Motor neuron (in vitro differentiated cells): ENCODE measurements at regions not wholly inside any gene's neighbourhood (a gene's known extent, or its start where the extent isn't known, plus 50 kb on each side); places are given as distances from the start of the nearest gene placed in this dataset.
A peak's percentile ranks its signal among the peaks of the same experiment; 100 is the strongest.
"Not testable (repeated sequence)": the region's sequence is repeated elsewhere in the genome, so short reads cannot be mapped to it uniquely, and the experiment has no call there.

Experiments
- ATAC-seq, 8 experiments: fragments of 200-7000 bp; cut with Tn5 transposase; replicated peaks in 6 of 8; 2 replicates each; pipeline ENCODE4 v1.8.0; 2021; ENCODE audit warnings: mild to moderate bottlenecking in 8 of 8, moderate library complexity in 8 of 8
- H3K27ac ChIP-seq, 2 donors: fragments of 250-450 bp; sonication (Bioruptor Pico); 2 replicates each; pipeline ENCODE4 v1.9.0; 2021; ENCODE audit warnings: antibody characterized with exemption in 2 of 2, mild to moderate bottlenecking in 2 of 2, moderate library complexity in 1 of 2
- H3K4me1 ChIP-seq, 2 donors: fragments of 250-450 bp; sonication (Bioruptor Pico); replicated peaks in 1 of 2; 2 replicates each; pipeline ENCODE4 v1.6.1; 2021; ENCODE audit warnings: antibody characterized with exemption in 2 of 2, mild to moderate bottlenecking in 2 of 2, moderate library complexity in 1 of 2
- H3K4me3 ChIP-seq, 5 donors: fragments of 250-450 bp; sonication (Bioruptor Pico); 2 replicates each; pipeline ENCODE4 v1.9.0; 2021; ENCODE audit warnings: antibody characterized with exemption in 5 of 5, mild to moderate bottlenecking in 5 of 5, moderate library complexity in 4 of 5
- WGBS, 10 experiments: fragments of 450-650 bp; shearing (Covaris generic); methylation state at CpG; one replicate each; pipeline ENCODE4 v1.0.0; 2022; 5-methylcytosine and 5-hydroxymethylcytosine counted together
- in situ Hi-C, 9 experiments: fragments of 400-800 bp; cut with MboI; loops; one replicate each; pipeline ENCODE4 v1.15.0; 2021; ENCODE audit warnings: low sequenced_read_pairs in 9 of 9, low pct_unique_long_range_greater_than_20kb in 2 of 9; ENCODE audit not compliant: unreplicated experiment in 9 of 9

DNA sequence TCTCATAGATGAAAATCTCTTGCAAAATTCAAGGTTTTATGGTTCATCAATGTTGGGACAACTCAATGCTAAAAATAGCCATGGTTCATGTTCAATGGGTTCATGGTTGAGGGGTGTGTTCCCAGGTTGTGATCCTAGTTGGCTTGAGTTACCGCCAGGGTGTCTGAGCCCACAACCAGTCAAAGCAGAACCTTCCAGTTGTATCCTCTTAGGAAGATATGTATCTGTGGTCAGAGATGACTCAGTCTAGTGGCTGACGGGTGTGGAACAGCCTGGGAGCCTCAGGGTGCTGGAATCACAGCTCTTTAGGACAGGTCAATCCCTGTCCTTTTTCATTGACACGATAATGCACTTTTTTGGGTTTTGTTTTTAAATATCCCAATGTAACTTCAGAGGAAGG, 192.3 kb upstream of the NR3C2 start:
- in situ Hi-C loops = no loop called here
- H3K4me3 ChIP-seq = no peak overlapping the region
- no peaks in the 10 kb centered on the region for H3K4me1 ChIP-seq
- peak in 3 of 8 experiments; percentile 94 to 96 (median 96) for ATAC-seq
- no peak overlapping the region for H3K27ac ChIP-seq
- WGBS, 10 experiments = 19 to 100% (median 72%) methylated on average over 1 to 3 of the region's 3 CpGs; no CpG with 5 or more reads in 2 of the 10 experiments

DNA sequence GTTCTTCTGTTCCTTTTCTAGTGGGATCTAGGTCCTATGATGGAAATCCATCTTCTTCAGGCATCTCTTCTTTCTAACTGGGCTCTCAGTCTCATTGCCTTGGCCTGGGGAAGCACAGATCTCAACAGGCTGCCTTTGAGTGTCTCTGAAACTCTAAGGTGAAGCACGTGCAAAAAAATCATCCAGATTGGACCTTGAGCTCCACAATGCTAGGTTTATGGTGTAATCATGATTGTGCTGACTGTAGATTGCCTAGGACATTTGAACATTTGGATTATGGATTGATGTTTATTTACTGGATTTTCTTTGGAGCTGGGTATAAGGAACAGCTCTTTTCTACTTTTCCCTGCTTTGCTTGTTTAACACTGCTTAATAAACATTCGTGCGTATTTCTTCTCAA, 191.5 kb upstream of the NR3C2 start:
- in situ Hi-C loops = no loop called here
- WGBS, 10 experiments = 50 to 100% (median 90%) methylated on average over 2 to 3 of the region's 3 CpGs; no CpG with 5 or more reads in 2 of the 10 experiments

DNA sequence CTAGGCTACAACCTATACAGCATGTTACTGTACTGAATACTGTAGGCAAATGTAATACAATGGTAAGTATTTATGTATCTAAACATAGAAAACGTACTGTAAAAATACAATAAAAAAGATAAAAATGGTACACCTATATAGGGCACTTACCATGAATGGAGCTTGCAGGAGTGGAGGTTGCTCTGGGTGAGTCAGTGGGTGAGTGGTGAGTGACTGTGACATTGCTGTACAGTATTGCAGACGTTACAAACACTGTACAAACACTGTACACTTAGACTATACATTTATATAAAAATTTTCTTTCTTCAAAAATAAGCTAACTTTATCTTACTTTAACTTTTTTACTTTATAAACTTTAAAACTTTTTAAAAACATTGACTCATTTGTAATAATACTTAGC, 190.3 kb upstream of the NR3C2 start:
- H3K4me3 ChIP-seq = no peak overlapping the region
- no peaks in the 10 kb centered on the region for H3K4me1 ChIP-seq
- in situ Hi-C loops = no loop called here
- WGBS, 10 experiments = 18 to 94% (median 79%) methylated on average over 1 to 2 of the region's 2 CpGs; no CpG with 5 or more reads in 2 of the 10 experiments
- H3K27ac ChIP-seq = no peak overlapping the region
- ATAC-seq = no peak

More for the DNA sequence above, 191.5 kb upstream of the NR3C2 start:
- H3K27ac ChIP-seq = no peak overlapping the region
- ATAC-seq = peak in 1 of 8 experiments; percentile 18
- no peaks in the 10 kb centered on the region for H3K4me1 ChIP-seq
- H3K4me3 ChIP-seq = no peak overlapping the region

DNA sequence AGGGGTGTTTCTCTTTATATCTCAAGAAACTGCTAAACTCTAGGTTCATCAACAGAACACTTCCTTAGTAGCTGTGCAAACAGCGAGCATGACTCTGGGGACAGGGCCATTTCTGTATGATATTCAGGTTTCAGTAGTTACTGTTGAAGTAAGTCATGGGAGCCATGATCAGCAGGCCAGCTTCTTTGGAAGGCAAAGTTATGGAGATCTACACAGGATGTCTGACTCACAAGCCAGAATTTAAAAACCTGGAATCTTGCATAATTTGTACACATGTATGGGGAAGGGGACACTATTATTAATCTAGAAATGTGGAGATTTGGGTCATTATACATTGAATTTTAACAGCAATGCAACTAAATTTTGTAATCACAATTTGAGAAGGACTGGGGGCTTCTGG, 187.8 kb upstream of the NR3C2 start:
- in situ Hi-C loops = no loop called here
- H3K4me3 ChIP-seq = no peak overlapping the region
- 0 to 100% (median 80%) methylated on average over 1 of the region's 1 CpG; no CpG with 5 or more reads in 3 of the 10 experiments for WGBS, 10 experiments
- ATAC-seq = peak in 2 of 8 experiments; percentile 56
- no peaks in the 10 kb centered on the region for H3K4me1 ChIP-seq
- H3K27ac ChIP-seq = no peak overlapping the region

DNA sequence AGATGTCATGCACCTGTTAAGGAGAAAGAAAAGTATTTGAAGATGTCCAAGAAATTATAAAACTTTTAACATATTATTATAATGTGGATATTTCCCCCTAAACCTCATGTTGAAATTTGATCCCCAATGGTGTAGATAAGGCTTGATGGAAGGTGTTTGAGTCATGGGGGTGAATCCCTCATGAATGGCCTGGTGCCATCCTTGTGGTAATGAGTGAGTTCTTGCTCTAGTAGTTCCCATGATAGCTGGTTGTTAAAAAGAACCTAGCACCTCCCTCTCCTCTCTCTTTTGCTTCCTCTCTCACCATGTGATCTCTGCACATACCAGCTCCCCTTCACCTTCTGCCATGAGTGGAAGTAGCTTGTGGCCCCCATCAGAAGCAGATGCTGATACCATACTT, 176.6 kb upstream of the NR3C2 start:
- ATAC-seq = no peak
- in situ Hi-C loops = no loop called here
- Histone ChIP-seq H3K27ac (no peak overlapping the region), H3K4me1 (no peaks in the 10 kb centered on the region), H3K4me3 (no peak overlapping the region)

DNA sequence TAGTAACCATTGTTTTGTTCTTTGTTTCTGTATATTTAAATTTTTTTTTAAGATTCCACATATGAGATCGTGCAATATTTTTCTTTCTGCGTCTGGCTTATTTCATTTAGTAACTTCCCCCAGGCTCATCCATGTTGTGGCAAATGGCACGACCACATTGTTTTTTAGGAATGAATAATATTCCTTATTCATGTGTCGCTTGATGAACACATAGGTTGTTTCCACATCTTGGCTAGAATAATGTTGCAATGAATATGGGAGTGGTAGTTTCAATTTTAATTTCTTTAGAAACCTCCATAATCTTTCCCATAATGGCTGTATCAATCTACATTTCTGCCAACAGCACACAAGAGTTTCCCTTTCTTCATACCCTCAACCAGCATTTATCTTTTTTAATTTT, 166.8 kb upstream of the NR3C2 start:
- in situ Hi-C loops = no loop called here
- H3K4me3 ChIP-seq = no peak overlapping the region
- H3K4me1 ChIP-seq = no peaks in the 10 kb centered on the region
- peak in 3 of 8 experiments; percentile 69 to 85 (median 82) for ATAC-seq
- 4 to 100% (median 83%) methylated on average over 2 to 4 of the region's 4 CpGs; no CpG with 5 or more reads in 1 of the 10 experiments for WGBS, 10 experiments
- H3K27ac ChIP-seq = no peak overlapping the region

DNA sequence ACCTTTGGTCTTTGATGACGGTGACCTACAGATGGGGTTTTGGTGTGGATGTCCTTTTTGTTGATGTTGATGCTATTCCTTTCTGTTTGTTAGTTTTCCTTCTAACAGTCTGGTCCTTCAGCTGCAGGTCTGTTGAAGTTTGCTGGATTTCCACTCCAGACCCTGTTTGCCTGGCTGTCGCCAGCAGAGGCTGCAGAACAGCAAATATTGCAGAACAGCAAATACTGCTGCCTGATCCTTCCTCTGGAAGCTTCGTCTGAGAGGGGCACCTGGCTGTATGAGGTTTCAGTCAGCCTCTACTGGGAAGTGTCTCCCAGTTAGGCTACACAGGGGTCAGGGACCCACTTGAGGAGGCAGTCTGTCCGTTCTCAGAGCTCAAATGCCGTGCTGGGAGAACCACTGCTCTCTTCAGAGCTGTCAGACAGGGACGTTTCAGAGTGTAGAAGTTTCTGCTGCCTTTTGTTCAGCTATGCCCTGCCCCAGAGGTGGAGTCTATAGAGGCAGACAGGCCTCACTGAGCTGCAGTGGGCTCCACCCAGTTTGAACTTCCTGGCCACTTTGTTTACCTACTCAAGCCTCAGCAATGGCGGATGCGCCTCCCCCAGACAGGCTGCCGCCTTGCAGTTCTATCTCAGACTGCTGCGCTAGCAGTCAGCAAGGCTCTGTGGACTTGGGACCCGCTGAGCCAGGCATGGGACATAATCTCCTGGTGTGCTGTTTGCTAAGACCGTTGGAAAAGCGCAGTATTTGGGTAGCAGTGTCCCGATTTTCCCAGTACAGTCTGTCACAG, 156.4 kb upstream of the NR3C2 start:
- in situ Hi-C loops, H3K4me3 ChIP-seq, H3K4me1 ChIP-seq, H3K27ac ChIP-seq, ATAC-seq: not testable (repeated sequence)
- WGBS, 10 experiments = 18 to 92% (median 77%) methylated on average over 2 to 6 of the region's 14 CpGs; no CpG with 5 or more reads in 1 of the 10 experiments

DNA sequence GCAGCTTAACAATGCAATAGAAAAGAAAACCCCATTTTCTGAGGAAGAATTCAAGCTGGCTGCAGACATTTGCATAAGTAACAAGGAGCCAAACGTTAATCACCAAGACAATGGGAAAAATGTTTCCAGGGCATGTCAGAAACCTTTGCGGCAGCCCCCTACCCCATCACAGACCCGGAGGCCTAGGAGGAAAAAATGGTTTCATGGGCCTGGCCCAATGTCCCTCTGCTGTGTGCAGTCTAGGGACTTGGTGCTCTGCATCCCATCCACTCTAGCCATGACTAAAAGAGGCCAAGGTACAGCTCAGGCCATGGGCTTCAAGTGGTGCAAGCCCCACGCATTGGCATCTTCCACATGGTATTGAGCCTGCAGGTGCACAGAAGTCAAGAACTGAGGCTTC, 147.0 kb upstream of the NR3C2 start:
- no peak for ATAC-seq
- in situ Hi-C loops = no loop called here
- Histone ChIP-seq H3K27ac (no peak overlapping the region), H3K4me1 (no peaks in the 10 kb centered on the region), H3K4me3 (no peak overlapping the region)
- whole genome bisulfite sequencing, 10 experiments = 4 to 100% (median 60%) methylated on average over 1 to 4 of the region's 4 CpGs; no CpG with 5 or more reads in 1 of the 10 experiments

DNA sequence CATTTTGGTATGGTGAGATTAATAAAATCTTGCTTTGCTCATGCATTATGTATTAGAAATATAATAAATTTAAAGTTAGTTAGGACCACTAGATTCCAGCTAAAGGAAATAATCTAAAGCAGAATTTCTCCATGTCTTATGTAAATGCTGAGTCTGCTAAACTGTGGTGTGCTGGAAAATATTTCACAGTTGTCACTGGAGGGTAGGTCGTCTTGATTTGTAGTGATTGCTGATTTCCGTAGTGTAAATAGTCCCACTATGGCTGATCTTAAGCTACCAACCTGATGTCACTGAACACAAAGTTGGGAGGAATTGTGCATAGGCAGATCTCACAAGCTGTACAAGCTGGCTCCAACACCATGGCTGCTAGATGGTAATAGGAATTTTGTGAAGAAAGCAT, 133.4 kb upstream of the NR3C2 start:
- Histone ChIP-seq H3K4me3 (no peak overlapping the region), H3K27ac (no peak overlapping the region), H3K4me1 (no peaks in the 10 kb centered on the region)
- in situ Hi-C loops = no loop called here
- ATAC-seq = no peak
- 0 to 100% (median 59%) methylated on average over 1 to 2 of the region's 2 CpGs; no CpG with 5 or more reads in 2 of the 10 experiments for WGBS, 10 experiments

DNA sequence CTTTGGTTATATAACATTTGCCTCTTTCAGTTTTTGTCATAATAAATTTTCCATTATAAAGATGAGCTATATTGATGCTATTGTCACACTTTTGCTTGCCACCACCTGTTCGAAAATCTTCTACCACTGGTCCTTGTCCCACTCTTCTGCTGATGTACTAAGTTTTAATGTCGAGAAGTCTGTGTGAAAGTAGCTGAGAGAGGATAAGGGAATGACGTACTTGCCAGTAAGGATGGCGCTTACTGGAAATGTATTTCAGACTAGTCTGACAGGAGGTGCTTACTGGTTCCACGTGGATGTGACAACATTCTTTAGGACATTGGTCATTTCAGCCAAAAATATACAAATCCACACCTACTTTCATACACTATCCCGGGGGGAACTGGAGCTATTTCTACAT, 132.7 kb upstream of the NR3C2 start:
- Histone ChIP-seq H3K27ac (no peak overlapping the region), H3K4me1 (no peaks in the 10 kb centered on the region), H3K4me3 (no peak overlapping the region)
- WGBS, 10 experiments = 20 to 96% (median 72%) methylated on average over 1 to 5 of the region's 6 CpGs
- no peak for ATAC-seq
- in situ Hi-C loops = no loop called here

DNA sequence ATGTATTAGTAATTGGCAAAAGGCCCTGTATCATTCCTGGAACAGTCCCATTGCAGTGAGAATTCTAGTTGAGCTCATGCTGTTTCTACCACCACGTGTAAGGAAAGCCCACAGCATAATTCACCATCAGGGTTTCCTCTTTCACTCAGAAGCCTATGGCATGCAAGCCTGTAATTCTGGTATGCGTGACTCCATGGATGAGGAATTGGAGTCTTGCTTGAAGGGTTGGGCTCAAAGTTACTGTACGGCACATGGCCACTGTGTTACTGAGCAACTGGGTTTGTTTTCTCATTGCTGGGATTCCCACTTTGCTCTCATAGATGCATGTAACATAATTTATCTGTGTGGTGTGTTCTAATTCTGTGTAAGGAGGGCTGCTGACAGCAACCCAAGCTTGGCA, 132.3 kb upstream of the NR3C2 start:
- in situ Hi-C loops = no loop called here
- Histone ChIP-seq H3K27ac (no peak overlapping the region), H3K4me3 (no peak overlapping the region), H3K4me1 (no peaks in the 10 kb centered on the region)
- peak in 3 of 8 experiments; percentile 70 to 100 (median 99) for ATAC-seq
- 0 to 67% (median 50%) methylated on average over 1 to 3 of the region's 3 CpGs; no CpG with 5 or more reads in 3 of the 10 experiments for WGBS, 10 experiments

DNA sequence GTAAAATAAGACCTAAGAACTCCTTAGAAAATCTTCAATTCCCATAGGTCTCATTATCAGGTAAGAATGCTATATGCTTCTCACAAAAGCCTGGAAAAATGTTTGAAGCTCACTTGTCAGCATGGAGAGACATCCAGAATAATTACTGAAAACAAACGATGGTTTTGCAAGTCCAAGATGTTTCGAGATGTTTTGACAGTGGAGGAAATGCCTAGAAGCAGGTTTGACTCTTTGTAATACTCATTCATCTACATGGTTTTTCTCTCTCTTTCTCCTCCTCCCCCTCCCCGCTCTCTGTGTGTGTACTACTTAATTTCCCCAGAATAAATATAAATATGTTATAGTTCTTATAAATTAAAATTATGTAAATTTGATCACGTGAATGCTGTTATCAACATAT, 131.9 kb upstream of the NR3C2 start:
- no peak for ATAC-seq
- 26 to 100% (median 70%) methylated on average over 1 to 4 of the region's 4 CpGs; no CpG with 5 or more reads in 1 of the 10 experiments for WGBS, 10 experiments
- Histone ChIP-seq H3K27ac (no peak overlapping the region), H3K4me3 (no peak overlapping the region), H3K4me1 (no peaks in the 10 kb centered on the region)
- in situ Hi-C loops = no loop called here

DNA sequence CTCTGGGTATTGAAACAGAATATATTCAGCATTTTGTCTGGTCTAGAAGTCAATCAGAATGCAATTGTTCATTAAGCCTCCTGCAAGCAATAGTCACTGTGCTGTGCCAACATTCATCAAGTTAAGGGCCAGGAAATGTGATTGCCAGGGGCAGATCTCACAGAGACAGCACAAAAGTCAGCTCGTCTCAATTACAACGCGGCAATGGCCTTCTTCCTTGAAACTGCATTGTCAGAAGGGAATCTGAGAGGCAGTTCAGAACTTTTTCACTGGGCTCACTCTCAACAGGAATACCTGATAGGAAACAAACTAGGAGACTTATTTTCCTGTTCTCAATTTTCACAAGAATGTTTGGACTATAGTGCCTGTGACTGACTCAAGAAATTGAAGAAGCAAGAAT, 131.1 kb upstream of the NR3C2 start:
- WGBS, 10 experiments = 5 to 76% (median 51%) methylated on average over 2 to 3 of the region's 3 CpGs; no CpG with 5 or more reads in 1 of the 10 experiments
- in situ Hi-C loops = no loop called here
- Histone ChIP-seq H3K4me1 (no peaks in the 10 kb centered on the region), H3K27ac (no peak overlapping the region), H3K4me3 (no peak overlapping the region)
- peak in 2 of 8 experiments; percentile 12 to 24 for ATAC-seq

DNA sequence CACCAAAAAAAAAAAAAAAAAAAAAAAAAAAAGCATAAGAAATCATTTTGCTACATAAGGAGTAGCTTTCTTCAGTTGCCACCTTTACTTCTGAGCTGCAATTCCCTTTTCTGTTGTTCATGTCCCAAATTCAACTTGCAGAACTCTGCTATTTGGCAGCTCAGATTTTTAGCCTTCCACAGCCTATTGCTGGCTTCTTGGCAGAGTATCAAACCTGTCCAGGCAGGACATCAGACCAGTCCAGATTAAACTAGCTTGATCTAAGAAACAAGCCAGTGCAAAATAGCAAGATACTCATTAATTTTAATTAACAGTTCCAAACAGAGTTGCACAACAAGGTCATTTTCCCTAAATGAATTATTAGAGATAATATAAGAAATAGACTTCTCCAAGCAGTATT, 123.6 kb upstream of the NR3C2 start:
- Histone ChIP-seq H3K4me3 (no peak overlapping the region), H3K4me1 (no peaks in the 10 kb centered on the region), H3K27ac (no peak overlapping the region)
- in situ Hi-C loops = no loop called here
- ATAC-seq = peak in 1 of 8 experiments; percentile 43
